Mucosa of descending colon (tissue), 3 donors: ENCODE measurements at regions not wholly inside any gene's neighbourhood (a gene's known extent, or its start where the extent isn't known, plus 50 kb on each side); places are given as distances from the start of the nearest gene placed in this dataset.

ENCODE experiments used
- ATAC-seq: fragments of 200-7000 bp; cut with Tn5 transposase; one replicate; pipeline ENCODE4 v1.9.1; 2020; ENCODE audit warnings: mild to moderate bottlenecking, moderate library complexity
- DNase-seq, 3 donors: peaks; one replicate each; pipeline ENCODE4 v3.0.0-alpha.2; 2020
- H3K36me3 ChIP-seq: fragments of 200-600 bp; one replicate; pipeline ENCODE4 v1.8.0; 2021; ENCODE audit warnings: low read depth, mild to moderate bottlenecking
- H3K4me1 ChIP-seq: fragments of 200-600 bp; one replicate; pipeline ENCODE4 v1.8.0; 2021; ENCODE audit warnings: low read depth, mild to moderate bottlenecking
- H3K4me3 ChIP-seq: fragments of 200-600 bp; one replicate; pipeline ENCODE4 v1.8.0; 2021; ENCODE audit warnings: mild to moderate bottlenecking
- H3K9me3 ChIP-seq: fragments of 200-600 bp; one replicate; pipeline ENCODE4 v1.8.0; 2021; ENCODE audit warnings: mild to moderate bottlenecking
- intact Hi-C, 2 donors: fragments of 100-400 bp; cut with DNase I in 1 of 2; cut with micrococcal nuclease in 1 of 2; formaldehyde crosslinking; loops; one replicate each; pipeline versions ENCODE4 v1.11.0 to v1.11.1; 2022; cut with DNase I, micrococcal nuclease
- TF ChIP-seq, protein P1 (sequence below): fragments of 200-600 bp; IDR thresholded peaks from one replicate; pipeline ENCODE4 v1.8.0; 2022; ENCODE audit warnings: antibody characterized with exemption, mild to moderate bottlenecking
- donor health status: DM: no; HTN: no; CAD: no; lungs with moderate emphysema.
- donor health status: DM: no; HTN: no; CAD: no.
- donor health status: DM: no; HTN: yes; CAD: no.

GRCh38 chr5:86532429-86532828 lies 85.3 kb upstream of the COX7C start:
- TF ChIP-seq, protein P1, sequence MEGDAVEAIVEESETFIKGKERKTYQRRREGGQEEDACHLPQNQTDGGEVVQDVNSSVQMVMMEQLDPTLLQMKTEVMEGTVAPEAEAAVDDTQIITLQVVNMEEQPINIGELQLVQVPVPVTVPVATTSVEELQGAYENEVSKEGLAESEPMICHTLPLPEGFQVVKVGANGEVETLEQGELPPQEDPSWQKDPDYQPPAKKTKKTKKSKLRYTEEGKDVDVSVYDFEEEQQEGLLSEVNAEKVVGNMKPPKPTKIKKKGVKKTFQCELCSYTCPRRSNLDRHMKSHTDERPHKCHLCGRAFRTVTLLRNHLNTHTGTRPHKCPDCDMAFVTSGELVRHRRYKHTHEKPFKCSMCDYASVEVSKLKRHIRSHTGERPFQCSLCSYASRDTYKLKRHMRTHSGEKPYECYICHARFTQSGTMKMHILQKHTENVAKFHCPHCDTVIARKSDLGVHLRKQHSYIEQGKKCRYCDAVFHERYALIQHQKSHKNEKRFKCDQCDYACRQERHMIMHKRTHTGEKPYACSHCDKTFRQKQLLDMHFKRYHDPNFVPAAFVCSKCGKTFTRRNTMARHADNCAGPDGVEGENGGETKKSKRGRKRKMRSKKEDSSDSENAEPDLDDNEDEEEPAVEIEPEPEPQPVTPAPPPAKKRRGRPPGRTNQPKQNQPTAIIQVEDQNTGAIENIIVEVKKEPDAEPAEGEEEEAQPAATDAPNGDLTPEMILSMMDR = no peak
- intact Hi-C loops = no loop called here
- Histone ChIP-seq H3K4me3 (no peak overlapping the region), H3K4me1 (no peaks in the 10 kb centered on the region), H3K36me3 (no peaks in the 10 kb centered on the region), H3K9me3 (no peaks in the 10 kb centered on the region)
- no peak for DNase-seq
- no peak for ATAC-seq

DNA sequence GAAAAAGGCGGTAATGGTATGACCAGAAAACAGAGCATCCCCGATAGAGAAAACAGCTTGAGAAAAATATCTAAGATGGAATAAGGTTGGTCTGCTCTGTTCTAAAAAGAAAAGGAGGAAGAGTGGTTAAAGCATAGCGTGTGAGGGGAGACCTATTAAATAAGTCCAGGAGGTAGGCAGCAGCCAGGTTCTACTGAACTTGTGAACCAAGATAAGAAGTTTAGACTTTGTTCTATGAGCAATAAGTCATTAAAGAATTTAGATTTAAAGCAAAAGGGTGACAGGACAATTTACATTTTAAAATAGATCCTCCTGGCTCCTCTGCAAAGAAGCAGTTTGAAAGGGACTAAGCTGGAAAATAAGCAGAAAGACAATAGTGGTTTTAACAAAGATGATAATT lies 81.3 kb upstream of the COX7C start:
- ATAC-seq (no peak), DNase-seq (no peak)
- H3K4me3 ChIP-seq = no peak overlapping the region
- intact Hi-C loops = no loop called here
- H3K36me3 ChIP-seq = no peaks in the 10 kb centered on the region
- TF ChIP-seq, protein P1 = no peak
- no peaks in the 10 kb centered on the region for H3K4me1 ChIP-seq
- H3K9me3 ChIP-seq = no peaks in the 10 kb centered on the region

- TF ChIP-seq, protein P1 = no peak
- intact Hi-C loops = no loop called here
- Histone ChIP-seq H3K9me3 (no peaks in the 10 kb centered on the region), H3K4me3 (no peak overlapping the region), H3K4me1 (no peaks in the 10 kb centered on the region), H3K36me3 (no peaks in the 10 kb centered on the region)
- DNase-seq = no peak
- no peak for ATAC-seq
These were observed 75.2 kb upstream of the COX7C start for GRCh38 chr5:86542532-86542931.

- ATAC-seq = no peak
- Histone ChIP-seq H3K4me3 (no peak overlapping the region), H3K9me3 (no peaks in the 10 kb centered on the region), H3K4me1 (no peaks in the 10 kb centered on the region), H3K36me3 (no peaks in the 10 kb centered on the region)
- TF ChIP-seq, protein P1 = no peak
- intact Hi-C loops = no loop called here
- no peak for DNase-seq
These were observed 71.7 kb upstream of the COX7C start for GRCh38 chr5:86546044-86546443.

GRCh38 chr5:86546582-86546981 lies 71.2 kb upstream of the COX7C start:
- intact Hi-C loops = no loop called here
- DNase-seq (no peak), ATAC-seq (no peak)
- no peaks in the 10 kb centered on the region for H3K36me3 ChIP-seq
- TF ChIP-seq, protein P1 = no peak
- H3K4me3 ChIP-seq = no peak overlapping the region
- no peaks in the 10 kb centered on the region for H3K9me3 ChIP-seq
- H3K4me1 ChIP-seq = no peaks in the 10 kb centered on the region

- ATAC-seq (no peak), DNase-seq (no peak)
- Histone ChIP-seq H3K4me3 (no peak overlapping the region), H3K4me1 (no peaks in the 10 kb centered on the region), H3K36me3 (no peaks in the 10 kb centered on the region), H3K9me3 (no peaks in the 10 kb centered on the region)
- TF ChIP-seq, protein P1 = no peak
- intact Hi-C loops = no loop called here
These were observed 63.1 kb upstream of the COX7C start for GRCh38 chr5:86554638-86555037.
